Esophagus squamous epithelium (tissue), 5 donors: ENCODE measurements at regions not wholly inside any gene's neighbourhood (a gene's known extent, or its start where the extent isn't known, plus 50 kb on each side); places are given as distances from the start of the nearest gene placed in this dataset.

ENCODE experiments used
- DNase-seq: peaks from one replicate; lab custom pipeline; 2025; lab: John Stamatoyannopoulos, UW
- H3K27ac ChIP-seq, 4 donors: fragments of 200-600 bp; sonication (generic); one replicate each; pipeline ENCODE4 v1.5.1; 2016 to 2019; ENCODE audit warnings: mild to moderate bottlenecking in 1 of 4
- H3K27me3 ChIP-seq, 4 donors: fragments of 200-600 bp; sonication (generic); 1 replicate in 3 of 4; 2 replicates in 1 of 4; pipeline versions ENCODE4 v1.5.1 to v1.6.0; 2017 to 2021; ENCODE audit warnings: antibody characterized with exemption in 1 of 4
- H3K36me3 ChIP-seq, 3 donors: fragments of 200-600 bp; sonication (generic); one replicate each; pipeline ENCODE4 v1.5.1; 2016 to 2019
- H3K4me1 ChIP-seq, 3 donors: fragments of 200-600 bp; sonication (generic); one replicate each; pipeline ENCODE4 v1.5.1; 2017 to 2019
- H3K4me3 ChIP-seq, 4 donors: fragments of 200-600 bp; sonication (generic); 1 replicate in 3 of 4; 2 replicates in 1 of 4; pipeline ENCODE4 v1.5.1; 2016 to 2019; ENCODE audit warnings: mild to moderate bottlenecking in 2 of 4, moderate library complexity in 1 of 4
- H3K9me3 ChIP-seq, 3 donors: fragments of 200-600 bp; sonication (generic); one replicate each; pipeline ENCODE4 v1.5.1; 2016 to 2019
- CTCF ChIP-seq, 6 experiments: fragments of 450-650 bp in 4 of 6; fragments of 200-600 bp in 2 of 6; sonication (generic) in 2 of 6; IDR thresholded peaks; one replicate each; pipeline ENCODE4 v1.5.1; 2016 to 2019; ENCODE audit warnings: antibody characterized with exemption in 6 of 6, mild to moderate bottlenecking in 4 of 6, moderate library complexity in 4 of 6
- POLR2A ChIP-seq, 4 donors: fragments of 450-650 bp; IDR thresholded peaks; one replicate each; pipeline ENCODE4 v1.6.1; 2017; ENCODE audit warnings: antibody characterized with exemption in 4 of 4, mild to moderate bottlenecking in 4 of 4, moderate library complexity in 3 of 4
- WGBS, 2 donors: methylation state at CpG; one replicate each; pipeline ENCODE4 v1.1.5; 2018; 5-methylcytosine and 5-hydroxymethylcytosine counted together
- intact Hi-C: fragments of 100-400 bp; cut with DNase I; formaldehyde crosslinking; loops from one replicate; pipeline ENCODE4 v1.15.0; 2022
- donor health status: DM: yes; HTN: yes; CAD: no.

- Histone ChIP-seq H3K27ac (no peak overlapping the region), H3K4me1 (peaks cover 0 to 14% (median 0%) of the 10 kb centered on the region in 3 donors), H3K36me3 (no peaks in the 10 kb centered on the region), H3K27me3 (no peaks in the 10 kb centered on the region), H3K4me3 (no peak overlapping the region), H3K9me3 (no peaks in the 10 kb centered on the region)
- intact Hi-C loops, result no loop called here
- TF ChIP-seq POLR2A (IDR thresholded peaks at IDR 0.05) (no peak), CTCF (IDR thresholded peaks at IDR 0.05) (no peak)
- no peak for DNase-seq
- WGBS, 2 donors, result 89 to 91% methylated on average over 8 of the region's 8 CpGs
These were observed 217.9 kb downstream of the PRL start for GRCh38 chr6:22078802-22079545.

GRCh38 chr6:22079783-22080182 is 217.1 kb downstream of the PRL start:
- H3K4me3 ChIP-seq, result no peak overlapping the region
- H3K36me3 ChIP-seq, result no peaks in the 10 kb centered on the region
- WGBS, 2 donors, result 68 to 91% methylated on average over 5 of the region's 5 CpGs
- TF ChIP-seq CTCF (IDR thresholded peaks at IDR 0.05), result no peak
- TF ChIP-seq POLR2A (IDR thresholded peaks at IDR 0.05), result no peak
- H3K4me1 ChIP-seq, result peaks cover 0 to 14% (median 0%) of the 10 kb centered on the region in 3 donors
- no peaks in the 10 kb centered on the region for H3K9me3 ChIP-seq
- H3K27me3 ChIP-seq, result no peaks in the 10 kb centered on the region
- intact Hi-C loops, result no loop called here
- no peak for DNase-seq
- H3K27ac ChIP-seq, result no peak overlapping the region

GRCh38 chr6:22081709-22082108 is 215.1 kb downstream of the PRL start:
- Histone ChIP-seq H3K4me1 (peaks cover 0 to 14% (median 0%) of the 10 kb centered on the region in 3 donors), H3K4me3 (no peak overlapping the region), H3K9me3 (no peaks in the 10 kb centered on the region), H3K27ac (peak overlapping the region in 1 of 4 donors; percentile 25), H3K27me3 (no peaks in the 10 kb centered on the region), H3K36me3 (no peaks in the 10 kb centered on the region)
- 90 to 91% methylated on average over 4 of the region's 4 CpGs for whole genome bisulfite sequencing, 2 donors
- DNase-seq, result no peak
- TF ChIP-seq CTCF (IDR thresholded peaks at IDR 0.05) (no peak), POLR2A (IDR thresholded peaks at IDR 0.05) (no peak)
- intact Hi-C loops, result no loop called here

- Histone ChIP-seq H3K27ac (peak overlapping the region in 1 of 4 donors; percentile 25), H3K4me1 (peaks cover 0 to 14% (median 0%) of the 10 kb centered on the region in 3 donors), H3K27me3 (no peaks in the 10 kb centered on the region), H3K36me3 (no peaks in the 10 kb centered on the region), H3K9me3 (no peaks in the 10 kb centered on the region), H3K4me3 (no peak overlapping the region)
- no peak for DNase-seq
- WGBS, 2 donors, result 31 to 51% methylated on average over 3 of the region's 3 CpGs
- no peak for TF ChIP-seq POLR2A (IDR thresholded peaks at IDR 0.05)
- no peak for TF ChIP-seq CTCF (IDR thresholded peaks at IDR 0.05)
- intact Hi-C loops, result no loop called here
These were observed 214.6 kb downstream of the PRL start for GRCh38 chr6:22082218-22082617.

GRCh38 chr6:22083119-22083518 is 213.7 kb downstream of the PRL start:
- Histone ChIP-seq H3K9me3 (no peaks in the 10 kb centered on the region), H3K4me3 (no peak overlapping the region), H3K4me1 (peaks cover 0 to 14% (median 0%) of the 10 kb centered on the region in 3 donors), H3K36me3 (no peaks in the 10 kb centered on the region), H3K27ac (no peak overlapping the region), H3K27me3 (no peaks in the 10 kb centered on the region)
- TF ChIP-seq CTCF (IDR thresholded peaks at IDR 0.05) (no peak), POLR2A (IDR thresholded peaks at IDR 0.05) (no peak)
- no peak for DNase-seq
- WGBS, 2 donors, result 83 to 100% methylated on average over 1 of the region's 1 CpG
- intact Hi-C loops, result no loop called here
